H1 (cell line): ENCODE measurements at regions not wholly inside any gene's neighbourhood (a gene's known extent, or its start where the extent isn't known, plus 50 kb on each side); places are given as distances from the start of the nearest gene placed in this dataset.

ENCODE experiments used
- JUN ChIP-seq: IDR thresholded peaks from 2 replicates; pipeline ENCODE4 v1.6.1; 2011; ENCODE audit warnings: low read depth, mild to moderate bottlenecking, improper control_type of control experiment, low read length
- POLR2AphosphoS5 ChIP-seq: IDR thresholded peaks from 2 replicates; pipeline ENCODE4 v1.6.1; 2011; ENCODE audit warnings: low read depth, low read length
- SIN3A ChIP-seq, 2 experiments: IDR thresholded peaks in 1 of 2; conservative IDR thresholded peaks in 1 of 2; 2 replicates each; pipeline ENCODE4 v1.6.1; 2011 to 2012; ENCODE audit warnings: low read length in 2 of 2, improper control_type of control experiment in 1 of 2, low read depth in 1 of 2, mild to moderate bottlenecking in 1 of 2
- SUZ12 ChIP-seq: fragments of 200-600 bp; sonication (generic); IDR thresholded peaks from 2 replicates; pipeline ENCODE4 v1.6.1; 2012; ENCODE audit warnings: mild to moderate bottlenecking, inconsistent platforms, low read length, moderate library complexity, mixed read lengths
- YY1 ChIP-seq: IDR thresholded peaks from 2 replicates; pipeline ENCODE4 v1.6.1; 2011; ENCODE audit warnings: low read depth, mild to moderate bottlenecking, low read length
- TF ChIP-seq, protein P1 (sequence below), 3 experiments: IDR thresholded peaks; 1 replicate in 2 of 3; 2 replicates in 1 of 3; pipeline versions ENCODE4 v1.5.1 to v1.6.1; 2011; ENCODE audit warnings: low read length in 3 of 3, mild to moderate bottlenecking in 3 of 3, inconsistent platforms in 2 of 3, low read depth in 1 of 3, moderate library complexity in 1 of 3; ENCODE audit not compliant: insufficient read depth in 1 of 3; ENCODE audit errors: control extremely low read depth in 1 of 3
- TF ChIP-seq, protein P2 (sequence below): IDR thresholded peaks from 2 replicates; pipeline ENCODE4 v1.6.1; 2012; ENCODE audit warnings: inconsistent platforms

DNA sequence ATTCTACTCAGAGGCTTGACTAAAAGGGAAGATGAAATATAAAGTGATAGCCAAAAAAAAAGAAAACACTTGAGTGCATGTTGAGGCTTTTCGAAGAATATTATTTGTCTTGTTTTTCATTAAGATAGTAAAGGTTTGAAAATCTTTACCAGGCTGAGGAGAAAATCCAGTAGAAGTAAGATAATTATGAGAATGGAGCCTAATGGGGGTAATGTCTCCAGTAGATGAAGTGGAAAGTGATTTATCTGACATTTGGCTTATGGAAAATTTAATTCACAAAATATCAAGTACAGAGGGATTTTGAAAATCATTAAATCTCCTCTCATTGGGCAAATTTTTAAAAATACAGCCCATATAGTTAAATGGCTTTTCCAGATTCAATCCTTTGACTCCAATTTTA lies 274.9 kb downstream of the SPRY2 start:
- no peak for TF ChIP-seq YY1
- TF ChIP-seq, protein P1, sequence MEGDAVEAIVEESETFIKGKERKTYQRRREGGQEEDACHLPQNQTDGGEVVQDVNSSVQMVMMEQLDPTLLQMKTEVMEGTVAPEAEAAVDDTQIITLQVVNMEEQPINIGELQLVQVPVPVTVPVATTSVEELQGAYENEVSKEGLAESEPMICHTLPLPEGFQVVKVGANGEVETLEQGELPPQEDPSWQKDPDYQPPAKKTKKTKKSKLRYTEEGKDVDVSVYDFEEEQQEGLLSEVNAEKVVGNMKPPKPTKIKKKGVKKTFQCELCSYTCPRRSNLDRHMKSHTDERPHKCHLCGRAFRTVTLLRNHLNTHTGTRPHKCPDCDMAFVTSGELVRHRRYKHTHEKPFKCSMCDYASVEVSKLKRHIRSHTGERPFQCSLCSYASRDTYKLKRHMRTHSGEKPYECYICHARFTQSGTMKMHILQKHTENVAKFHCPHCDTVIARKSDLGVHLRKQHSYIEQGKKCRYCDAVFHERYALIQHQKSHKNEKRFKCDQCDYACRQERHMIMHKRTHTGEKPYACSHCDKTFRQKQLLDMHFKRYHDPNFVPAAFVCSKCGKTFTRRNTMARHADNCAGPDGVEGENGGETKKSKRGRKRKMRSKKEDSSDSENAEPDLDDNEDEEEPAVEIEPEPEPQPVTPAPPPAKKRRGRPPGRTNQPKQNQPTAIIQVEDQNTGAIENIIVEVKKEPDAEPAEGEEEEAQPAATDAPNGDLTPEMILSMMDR (IDR thresholded peaks at IDR 0.05; ENCODE audit: control extremely low read depth in 1 of 3, insufficient read depth in 1 of 3, low read depth in 1 of 3, low read length in 3 of 3): no peak
- no peak for TF ChIP-seq SUZ12
- no peak for TF ChIP-seq SIN3A (conservative IDR thresholded peaks at IDR 0.05 in 1 of 2, IDR thresholded peaks at IDR 0.05 in 1 of 2; ENCODE audit: low read depth in 1 of 2, low read length in 2 of 2)
- TF ChIP-seq POLR2AphosphoS5: no peak
- TF ChIP-seq, protein P2, sequence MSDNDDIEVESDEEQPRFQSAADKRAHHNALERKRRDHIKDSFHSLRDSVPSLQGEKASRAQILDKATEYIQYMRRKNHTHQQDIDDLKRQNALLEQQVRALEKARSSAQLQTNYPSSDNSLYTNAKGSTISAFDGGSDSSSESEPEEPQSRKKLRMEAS: no peak
- no peak for TF ChIP-seq JUN
